HepG2 (cell line): ENCODE measurements at regions not wholly inside any gene's neighbourhood (a gene's known extent, or its start where the extent isn't known, plus 50 kb on each side); places are given as distances from the start of the nearest gene placed in this dataset.

Source experiments
- ATAC-seq: fragments of 200-7000 bp; cut with Tn5 transposase; 3 replicates; pipeline ENCODE4 v1.9.1; 2020; ENCODE audit warnings: mild to moderate bottlenecking, moderate library complexity
- BruUV-seq: library from RNA; stranded (reverse); fragments of 400-500 nt; replicated peaks from 2 replicates; lab custom pipeline; 2021; lab: Mats Ljungman, UMichigan
- CTCF ChIA-PET: fragments of 300-600 bp; formaldehyde crosslinking; extraction: SDS; loops from one replicate; lab custom pipeline; 2021; ENCODE audit warnings: low total read pairs, inconsistent platforms, low intra/inter-chr PET ratio; lab: Yijun Ruan, JAX
- POLR2A ChIA-PET: fragments of 350-600 bp; sonication (Branson Sonifier 250); formaldehyde crosslinking; loops from one replicate; lab custom pipeline; 2020; ENCODE audit warnings: antibody characterized with exemption, inconsistent platforms; lab: Yijun Ruan, JAX
- DNase-seq: peaks from one replicate; pipeline ENCODE4 v3.0.0-alpha.2; 2015; ENCODE audit warnings: low spot score
- FAIRE-seq: peaks from 3 replicates; lab custom pipeline; 2011; peaks lifted over from hg19 to GRCh38; lab: Jason Lieb, UNC
- H2AFZ ChIP-seq: one replicate; pipeline ENCODE4 v1.6.1; 2011; ENCODE audit warnings: low read length, inconsistent platforms
- H3K27ac ChIP-seq: fragments of 300-600 bp; 3 replicates; pipeline ENCODE4 v1.8.0; 2011; ENCODE audit warnings: mixed run types, mild to moderate bottlenecking, mixed read lengths, low read length, inconsistent platforms; ENCODE audit not compliant: insufficient read depth; ENCODE audit errors: extremely low read length
- H3K27me3 ChIP-seq, 2 experiments: fragments of 200-600 bp in 1 of 2; 2 replicates in 1 of 2; 3 replicates in 1 of 2; pipeline versions ENCODE4 v1.6.0 to v1.8.0; 2011; ENCODE audit warnings: low read length in 2 of 2, mild to moderate bottlenecking in 2 of 2, moderate library complexity in 2 of 2, inconsistent platforms in 1 of 2; ENCODE audit not compliant: insufficient read depth in 2 of 2, control insufficient read depth in 1 of 2
- H3K36me3 ChIP-seq, 2 experiments: fragments of 200-600 bp in 1 of 2; replicated peaks in 1 of 2; 2 replicates in 1 of 2; 3 replicates in 1 of 2; pipeline versions ENCODE4 v1.5.1 to v1.8.0; 2011; ENCODE audit warnings: low read length in 2 of 2, inconsistent platforms in 1 of 2; ENCODE audit not compliant: insufficient read depth in 2 of 2, control insufficient read depth in 1 of 2
- H3K4me1 ChIP-seq: 2 replicates; pipeline ENCODE4 v1.5.1; 2012; ENCODE audit warnings: low read length, inconsistent platforms; ENCODE audit not compliant: insufficient read depth
- H3K4me2 ChIP-seq: 2 replicates; pipeline ENCODE4 v1.6.0; 2011; ENCODE audit warnings: low read depth, low read length, inconsistent platforms
- H3K4me3 ChIP-seq, 3 experiments: fragments of 200-600 bp in 1 of 3; sonication (generic), shearing (Covaris generic) in 1 of 3; replicated peaks in 1 of 3; 2 replicates each; pipeline ENCODE4 v1.5.1; 2011 to 2016; ENCODE audit warnings: low read length in 3 of 3, inconsistent platforms in 2 of 3, low read depth in 2 of 3, mild to moderate bottlenecking in 2 of 3, control low read depth in 1 of 3, mixed read lengths in 1 of 3; ENCODE audit not compliant: insufficient read depth in 1 of 3
- H3K79me2 ChIP-seq: one replicate; pipeline ENCODE4 v1.6.1; 2011; ENCODE audit warnings: low read length, inconsistent platforms; ENCODE audit not compliant: insufficient read depth
- H3K9ac ChIP-seq: 2 replicates; pipeline ENCODE4 v1.6.0; 2011; ENCODE audit warnings: mild to moderate bottlenecking, low read depth, low read length, inconsistent platforms; ENCODE audit not compliant: insufficient read depth
- H3K9me3 ChIP-seq: 2 replicates; pipeline ENCODE4 v1.5.1; 2012; ENCODE audit warnings: mild to moderate bottlenecking, low read length
- H4K20me1 ChIP-seq: 2 replicates; pipeline ENCODE4 v1.6.0; 2011; ENCODE audit warnings: inconsistent platforms, mild to moderate bottlenecking, low read length, moderate library complexity; ENCODE audit not compliant: insufficient read depth
- AKNA ChIP-seq: sonication (generic); formaldehyde crosslinking; IDR thresholded peaks from 2 replicates; pipeline ENCODE4 v1.4.0; 2020; ENCODE audit warnings: missing genetic modification reagents, borderline replicate concordance
- EED ChIP-seq: sonication (generic); formaldehyde crosslinking; IDR thresholded peaks from 2 replicates; pipeline ENCODE4 v1.5.0; 2020; ENCODE audit warnings: mild to moderate bottlenecking, missing genetic modification reagents
- TBL1XR1 ChIP-seq: fragments of 150-350 bp; IDR thresholded peaks from 2 replicates; pipeline ENCODE4 v1.6.1; 2014; ENCODE audit warnings: borderline replicate concordance, low read length; ENCODE audit not compliant: partially characterized antibody
- ZBTB14 ChIP-seq: sonication (generic); formaldehyde crosslinking; IDR thresholded peaks from 2 replicates; pipeline ENCODE4 v1.4.0; 2020; ENCODE audit warnings: missing genetic modification reagents
- ZBTB21 ChIP-seq: sonication (generic); formaldehyde crosslinking; IDR thresholded peaks from 2 replicates; pipeline ENCODE4 v1.4.0; 2020; ENCODE audit warnings: missing genetic modification reagents
- ZBTB49 ChIP-seq: sonication (generic); formaldehyde crosslinking; IDR thresholded peaks from 2 replicates; pipeline ENCODE4 v1.4.0; 2020; ENCODE audit warnings: missing genetic modification reagents, borderline replicate concordance
- WGBS: methylation state at CpG from one replicate; pipeline ENCODE4 v1.1.6; 2017; ENCODE audit warnings: low lambda C conversion rate; 5-methylcytosine and 5-hydroxymethylcytosine counted together
- in situ Hi-C: cut with HindIII; loops from 2 replicates; pipeline ENCODE4 v1.10.0; 2017; ENCODE audit warnings: low pct_unique_long_range_greater_than_20kb; ENCODE audit not compliant: extremely low pct_ligation_motif_present
- intact Hi-C: fragments of 100-400 bp; cut with micrococcal nuclease; formaldehyde crosslinking; loops from one replicate; pipeline ENCODE4 v1.10.0; 2022; ENCODE audit not compliant: unreplicated experiment
- TF ChIP-seq, protein P1 (sequence below): sonication (generic); formaldehyde crosslinking; IDR thresholded peaks from 2 replicates; pipeline ENCODE4 v1.5.1; 2020; ENCODE audit warnings: mild to moderate bottlenecking, missing genetic modification reagents, moderate library complexity

- POLR2A ChIA-PET, result no interaction called here
- H3K27me3 ChIP-seq, result peaks cover 0 to 33% of the 10 kb centered on the region in 2 experiments; a peak in 2 of 5 replicates
- H3K36me3 ChIP-seq, result no peaks in the 10 kb centered on the region
- H4K20me1 ChIP-seq, result no peaks in the 10 kb centered on the region
- no peaks in the 10 kb centered on the region for H3K4me1 ChIP-seq
- 41% methylated on average over 5 of the region's 5 CpGs for WGBS
- no peak overlapping the region for H2AFZ ChIP-seq
- ATAC-seq, result no peak
- intact Hi-C loops, result no loop called here
- no peak for FAIRE-seq
- H3K27ac ChIP-seq, result no peak overlapping the region
- DNase-seq, result no peak
- no peak overlapping the region for H3K4me3 ChIP-seq
- H3K9me3 ChIP-seq, result no peaks in the 10 kb centered on the region
- no TSS peak for BruUV-seq
- H3K79me2 ChIP-seq, result no peaks in the 10 kb centered on the region
- H3K9ac ChIP-seq, result no peak overlapping the region
- in situ Hi-C loops, result no loop called here
- H3K4me2 ChIP-seq, result no peak overlapping the region
- TF ChIP-seq ZBTB49 (CRISPR knock-in tag) (no peak), ZBTB21 (CRISPR knock-in tag) (no peak), EED (CRISPR knock-in tag) (no peak), TBL1XR1 (no peak), AKNA (CRISPR knock-in tag) (no peak), ZBTB14 (no peak)
- TF ChIP-seq, protein P1, sequence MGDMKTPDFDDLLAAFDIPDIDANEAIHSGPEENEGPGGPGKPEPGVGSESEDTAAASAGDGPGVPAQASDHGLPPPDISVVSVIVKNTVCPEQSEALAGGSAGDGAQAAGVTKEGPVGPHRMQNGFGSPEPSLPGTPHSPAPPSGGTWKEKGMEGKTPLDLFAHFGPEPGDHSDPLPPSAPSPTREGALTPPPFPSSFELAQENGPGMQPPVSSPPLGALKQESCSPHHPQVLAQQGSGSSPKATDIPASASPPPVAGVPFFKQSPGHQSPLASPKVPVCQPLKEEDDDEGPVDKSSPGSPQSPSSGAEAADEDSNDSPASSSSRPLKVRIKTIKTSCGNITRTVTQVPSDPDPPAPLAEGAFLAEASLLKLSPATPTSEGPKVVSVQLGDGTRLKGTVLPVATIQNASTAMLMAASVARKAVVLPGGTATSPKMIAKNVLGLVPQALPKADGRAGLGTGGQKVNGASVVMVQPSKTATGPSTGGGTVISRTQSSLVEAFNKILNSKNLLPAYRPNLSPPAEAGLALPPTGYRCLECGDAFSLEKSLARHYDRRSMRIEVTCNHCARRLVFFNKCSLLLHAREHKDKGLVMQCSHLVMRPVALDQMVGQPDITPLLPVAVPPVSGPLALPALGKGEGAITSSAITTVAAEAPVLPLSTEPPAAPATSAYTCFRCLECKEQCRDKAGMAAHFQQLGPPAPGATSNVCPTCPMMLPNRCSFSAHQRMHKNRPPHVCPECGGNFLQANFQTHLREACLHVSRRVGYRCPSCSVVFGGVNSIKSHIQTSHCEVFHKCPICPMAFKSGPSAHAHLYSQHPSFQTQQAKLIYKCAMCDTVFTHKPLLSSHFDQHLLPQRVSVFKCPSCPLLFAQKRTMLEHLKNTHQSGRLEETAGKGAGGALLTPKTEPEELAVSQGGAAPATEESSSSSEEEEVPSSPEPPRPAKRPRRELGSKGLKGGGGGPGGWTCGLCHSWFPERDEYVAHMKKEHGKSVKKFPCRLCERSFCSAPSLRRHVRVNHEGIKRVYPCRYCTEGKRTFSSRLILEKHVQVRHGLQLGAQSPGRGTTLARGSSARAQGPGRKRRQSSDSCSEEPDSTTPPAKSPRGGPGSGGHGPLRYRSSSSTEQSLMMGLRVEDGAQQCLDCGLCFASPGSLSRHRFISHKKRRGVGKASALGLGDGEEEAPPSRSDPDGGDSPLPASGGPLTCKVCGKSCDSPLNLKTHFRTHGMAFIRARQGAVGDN (CRISPR knock-in tag), result no peak
- CTCF ChIA-PET, result no interaction called here
Measured at GRCh38 chr9:91485006-91485405, 61.4 kb upstream of the NFIL3 start.
